H1 (cell line): ENCODE measurements at regions not wholly inside any gene's neighbourhood (a gene's known extent, or its start where the extent isn't known, plus 50 kb on each side); places are given as distances from the start of the nearest gene placed in this dataset.

ENCODE experiments used
- CTCF ChIA-PET: fragments of 300-600 bp; sonication (Branson Sonifier 250); formaldehyde crosslinking; loops from one replicate; lab custom pipeline; 2021; ENCODE audit not compliant: partially characterized antibody; lab: Charles Lee
- POLR2A ChIA-PET: fragments of 300-600 bp; sonication (Branson Sonifier 250); formaldehyde crosslinking; loops from one replicate; lab custom pipeline; 2021; ENCODE audit warnings: inconsistent platforms; ENCODE audit not compliant: partially characterized antibody; lab: Charles Lee
- DNase-seq, 2 experiments: peaks; one replicate each; pipeline versions ENCODE4 v3.0.0 to v3.0.0-alpha.2; 2010 to 2022; ENCODE audit warnings: low spot score in 2 of 2, low read depth in 1 of 2, mixed read lengths in 1 of 2
- FAIRE-seq: peaks from 2 replicates; lab custom pipeline; 2011; peaks lifted over from hg19 to GRCh38; lab: Jason Lieb, UNC
- H2AFZ ChIP-seq: 2 replicates; pipeline ENCODE4 v1.8.1; 2012; ENCODE audit warnings: low read length, inconsistent platforms
- H2AK5ac ChIP-seq: 2 replicates; pipeline ENCODE4 v1.6.1; 2013; ENCODE audit warnings: low read depth, low read length
- H2BK120ac ChIP-seq: replicated peaks from 2 replicates; pipeline ENCODE3; 2013; ENCODE audit warnings: low read depth, low read length, inconsistent platforms
- H2BK12ac ChIP-seq: 2 replicates; pipeline ENCODE4 v1.6.1; 2013; ENCODE audit warnings: low read depth, low read length
- H2BK15ac ChIP-seq: 2 replicates; pipeline ENCODE4 v1.6.1; 2013; ENCODE audit warnings: low read length
- H2BK20ac ChIP-seq: 2 replicates; pipeline ENCODE4 v1.6.1; 2013; ENCODE audit warnings: low read length
- H2BK5ac ChIP-seq: 2 replicates; pipeline ENCODE4 v1.6.1; 2013; ENCODE audit warnings: low read depth, low read length
- H3K14ac ChIP-seq: 2 replicates; pipeline ENCODE4 v1.6.1; 2013; ENCODE audit warnings: inconsistent platforms; ENCODE audit not compliant: insufficient read length
- H3K18ac ChIP-seq: 2 replicates; pipeline ENCODE4 v1.6.1; 2013; ENCODE audit warnings: low read length; ENCODE audit errors: extremely low read depth
- H3K23ac ChIP-seq: 2 replicates; pipeline ENCODE4 v1.6.1; 2013; ENCODE audit warnings: inconsistent platforms; ENCODE audit not compliant: insufficient read length
- H3K23me2 ChIP-seq: 2 replicates; pipeline ENCODE4 v1.6.1; 2013; ENCODE audit warnings: low read depth, low read length
- H3K27ac ChIP-seq: 2 replicates; pipeline ENCODE4 v1.6.1; 2011; ENCODE audit warnings: low read depth, low read length, inconsistent platforms
- H3K27me3 ChIP-seq, 4 experiments: replicated peaks in 1 of 4; 1 replicate in 1 of 4; 2 replicates in 3 of 4; pipeline versions ENCODE4 v1.6.1 to v1.8.1; 2011 to 2013; ENCODE audit warnings: low read length in 3 of 4, mild to moderate bottlenecking in 3 of 4, inconsistent platforms in 2 of 4, mixed read lengths in 2 of 4, moderate library complexity in 1 of 4; ENCODE audit not compliant: control insufficient read depth in 3 of 4, insufficient read depth in 3 of 4; ENCODE audit errors: extremely low read depth in 1 of 4
- H3K36me3 ChIP-seq, 4 experiments: 2 replicates each; pipeline versions ENCODE4 v1.6.1 to v1.8.1; 2011 to 2013; ENCODE audit warnings: mild to moderate bottlenecking in 4 of 4, low read length in 3 of 4, moderate library complexity in 2 of 4, control low read depth in 1 of 4, inconsistent platforms in 1 of 4; ENCODE audit not compliant: insufficient read depth in 4 of 4, control insufficient read depth in 2 of 4
- H3K4ac ChIP-seq: replicated peaks from 2 replicates; pipeline ENCODE3; 2013; ENCODE audit warnings: low read length, low read depth, mixed read lengths, inconsistent platforms; ENCODE audit not compliant: insufficient read length
- H3K4me1 ChIP-seq, 4 experiments: replicated peaks in 1 of 4; 1 replicate in 1 of 4; 2 replicates in 3 of 4; pipeline versions ENCODE4 v1.6.1 to v1.8.1; 2011 to 2013; ENCODE audit warnings: low read length in 3 of 4, inconsistent platforms in 2 of 4, mixed read lengths in 1 of 4; ENCODE audit not compliant: insufficient read depth in 4 of 4, control insufficient read depth in 3 of 4
- H3K4me2 ChIP-seq, 2 experiments: 2 replicates each; pipeline versions ENCODE4 v1.6.1 to v1.8.1; 2011 to 2013; ENCODE audit warnings: low read depth in 2 of 2, low read length in 2 of 2, control low read depth in 1 of 2, inconsistent platforms in 1 of 2, mild to moderate bottlenecking in 1 of 2; ENCODE audit not compliant: insufficient read depth in 1 of 2
- H3K4me3 ChIP-seq, 4 experiments: fragments of 200-600, 300-600 bp in 1 of 4; sonication (generic), shearing (Covaris generic), sonication (Bioruptor Twin) in 1 of 4; 2 replicates each; pipeline versions ENCODE4 v1.5.1 to v1.8.1; 2011 to 2016; ENCODE audit warnings: low read length in 4 of 4, low read depth in 3 of 4, control low read depth in 2 of 4, inconsistent platforms in 2 of 4, mild to moderate bottlenecking in 2 of 4, mixed read lengths in 1 of 4, moderate library complexity in 1 of 4; ENCODE audit not compliant: insufficient read depth in 2 of 4; ENCODE audit errors: extremely low read depth in 1 of 4
- H3K56ac ChIP-seq: replicated peaks from 2 replicates; pipeline ENCODE3; 2013; ENCODE audit warnings: low read depth, mild to moderate bottlenecking, mixed read lengths, low read length, inconsistent platforms; ENCODE audit not compliant: insufficient read length
- H3K79me1 ChIP-seq: 2 replicates; pipeline ENCODE4 v1.6.1; 2013; ENCODE audit warnings: low read depth, low read length, control low read depth
- H3K79me2 ChIP-seq, 2 experiments: 2 replicates each; pipeline versions ENCODE4 v1.6.1 to v1.8.1; 2012 to 2013; ENCODE audit warnings: low read length in 2 of 2, mild to moderate bottlenecking in 2 of 2, inconsistent platforms in 1 of 2; ENCODE audit not compliant: insufficient read depth in 2 of 2, control insufficient read depth in 1 of 2
- H3K9ac ChIP-seq, 4 experiments: replicated peaks in 1 of 4; 1 replicate in 1 of 4; 2 replicates in 3 of 4; pipeline versions ENCODE4 v1.6.1 to v1.8.1; 2011 to 2013; ENCODE audit warnings: low read depth in 3 of 4, low read length in 3 of 4, control low read depth in 2 of 4, mild to moderate bottlenecking in 2 of 4, moderate library complexity in 2 of 4, inconsistent platforms in 1 of 4; ENCODE audit errors: extremely low read depth in 1 of 4
- H3K9me3 ChIP-seq, 2 experiments: 2 replicates each; pipeline versions ENCODE4 v1.6.1 to v1.8.1; 2012 to 2013; ENCODE audit warnings: mild to moderate bottlenecking in 2 of 2, moderate library complexity in 2 of 2, control low read depth in 1 of 2, inconsistent platforms in 1 of 2, low read depth in 1 of 2, low read length in 1 of 2, mixed read lengths in 1 of 2; ENCODE audit not compliant: insufficient read depth in 2 of 2
- H4K20me1 ChIP-seq, 2 experiments: replicated peaks in 1 of 2; 2 replicates each; pipeline versions ENCODE3 to v1.8.1; 2011 to 2013; ENCODE audit warnings: inconsistent platforms in 2 of 2, low read length in 2 of 2, mild to moderate bottlenecking in 1 of 2; ENCODE audit not compliant: insufficient read depth in 2 of 2, control insufficient read depth in 1 of 2
- H4K5ac ChIP-seq: 2 replicates; pipeline ENCODE4 v1.6.1; 2013; ENCODE audit warnings: low read length, low read depth, mixed read lengths, inconsistent platforms; ENCODE audit not compliant: insufficient read length
- H4K8ac ChIP-seq: 2 replicates; pipeline ENCODE4 v1.8.0; 2013; ENCODE audit warnings: mild to moderate bottlenecking, moderate library complexity, low read length, inconsistent platforms; ENCODE audit not compliant: insufficient read depth; ENCODE audit errors: extremely low read depth
- H4K91ac ChIP-seq: replicated peaks from 2 replicates; pipeline ENCODE3; 2013; ENCODE audit warnings: low read length, mixed read lengths, inconsistent platforms; ENCODE audit not compliant: insufficient read length
- JUND ChIP-seq: IDR thresholded peaks from 2 replicates; pipeline ENCODE4 v1.6.1; 2011; ENCODE audit warnings: mild to moderate bottlenecking, improper control_type of control experiment, low read length
- WGBS, 2 experiments: shearing (Covaris generic) in 1 of 2; methylation state at CpG; one replicate each; pipeline versions ENCODE4 v1.1.6 to v1.1.7; 2013 to 2015; ENCODE audit warnings: low lambda C conversion rate in 2 of 2, mixed read lengths in 2 of 2, inconsistent platforms in 1 of 2, low coverage in 1 of 2, missing lambda C conversion rate in 1 of 2; ENCODE audit not compliant: insufficient replicate concordance in 2 of 2, insufficient coverage in 1 of 2, insufficient read length in 1 of 2; ENCODE audit errors: extremely low coverage in 1 of 2, missing lambda C conversion rate in 1 of 2; 5-methylcytosine and 5-hydroxymethylcytosine counted together
- TF ChIP-seq, protein P1 (sequence below): IDR thresholded peaks from 2 replicates; pipeline ENCODE4 v1.6.1; 2011; ENCODE audit warnings: low read depth, mild to moderate bottlenecking, low read length; ENCODE audit not compliant: insufficient read depth

DNA sequence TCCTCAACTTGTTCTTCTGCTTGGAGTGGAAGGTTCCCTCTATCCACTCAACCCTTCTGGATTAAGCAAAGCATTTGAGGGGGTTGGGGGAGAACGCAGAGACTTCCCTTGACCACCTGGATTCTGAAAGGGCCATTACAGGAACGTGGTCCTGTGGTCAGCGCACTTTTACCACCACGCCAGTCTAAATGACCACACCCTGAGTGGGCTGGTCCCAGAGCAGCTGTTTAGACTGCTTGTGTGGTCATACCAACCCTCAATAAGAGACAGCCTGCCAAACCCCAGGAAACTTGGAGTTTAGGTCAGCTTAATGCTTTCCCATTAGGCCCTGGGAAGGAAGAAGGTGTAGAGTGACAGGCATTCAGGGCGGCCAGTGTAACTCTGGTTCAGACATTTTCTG, 165.5 kb upstream of the ATP2B1 start:
- no peak overlapping the region for H2BK5ac ChIP-seq
- no peaks in the 10 kb centered on the region for H3K79me2 ChIP-seq
- 0 out of 7 replicates have a peak, but pooled peaks cover 0 to 2% (median 0%) of the 10 kb centered on the region in 4 experiments for H3K4me1 ChIP-seq
- 83% methylated on average over 5 of the region's 5 CpGs; no CpG with 5 or more reads in 1 of the 2 experiments for WGBS, 2 experiments
- POLR2A ChIA-PET, result no interaction called here
- no peak overlapping the region for H2BK120ac ChIP-seq
- no peak overlapping the region for H3K23ac ChIP-seq
- no peaks in the 10 kb centered on the region for H3K27me3 ChIP-seq
- no peaks in the 10 kb centered on the region for H3K79me1 ChIP-seq
- no peak overlapping the region for H3K4me2 ChIP-seq
- H3K27ac ChIP-seq, result no peak overlapping the region
- H3K14ac ChIP-seq, result no peak overlapping the region
- H3K23me2 ChIP-seq, result no peaks in the 10 kb centered on the region
- no peak overlapping the region for H3K4me3 ChIP-seq
- H2BK12ac ChIP-seq, result no peak overlapping the region
- no peaks in the 10 kb centered on the region for H3K36me3 ChIP-seq
- H3K4ac ChIP-seq, result no peak overlapping the region
- H3K9me3 ChIP-seq, result 0 out of 4 replicates have a peak, but pooled peaks cover 0 to 6% of the 10 kb centered on the region in 2 experiments
- H2BK15ac ChIP-seq, result no peak overlapping the region
- no peak overlapping the region for H4K5ac ChIP-seq
- H3K18ac ChIP-seq, result no peak overlapping the region
- H2AK5ac ChIP-seq, result no peak overlapping the region
- H3K9ac ChIP-seq, result no peak overlapping the region
- FAIRE-seq (no peak), DNase-seq (no peak)
- H4K20me1 ChIP-seq, result no peaks in the 10 kb centered on the region
- no peak overlapping the region for H2BK20ac ChIP-seq
- no peak overlapping the region for H3K56ac ChIP-seq
- H2AFZ ChIP-seq, result 0 out of 2 replicates have a peak overlapping the region, but pooled peaks have one; percentile 22
- no peak overlapping the region for H4K91ac ChIP-seq
- CTCF ChIA-PET, result interaction anchor here (1.2 kb wide), 1 partner anchor 14 kb away, joined by 3 read pairs; no protein-coding TSS in a partner anchor
- no peak overlapping the region for H4K8ac ChIP-seq
- no peak for TF ChIP-seq JUND
- TF ChIP-seq, protein P1, sequence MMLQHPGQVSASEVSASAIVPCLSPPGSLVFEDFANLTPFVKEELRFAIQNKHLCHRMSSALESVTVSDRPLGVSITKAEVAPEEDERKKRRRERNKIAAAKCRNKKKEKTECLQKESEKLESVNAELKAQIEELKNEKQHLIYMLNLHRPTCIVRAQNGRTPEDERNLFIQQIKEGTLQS, result no peak
